ENCODE measurements at regions not wholly inside any gene's neighbourhood (a gene's known extent, or its start where the extent isn't known, plus 50 kb on each side); places are given as distances from the start of the nearest gene placed in this dataset.

- DNase-seq (ENCODE audit: low read depth), result no peak
- no peak for TF ChIP-seq CTCF (conservative IDR thresholded peaks at IDR 0.05; ENCODE audit: low read depth, low read length)
- H3K4me3 ChIP-seq (ENCODE audit: low read depth, low read length), result no peak overlapping the region
Observed at GRCh38 chr7:131261476-131261994, 66.1 kb upstream of the MKLN1 start.

- H3K4me3 ChIP-seq (ENCODE audit: low read depth, low read length), result no peak overlapping the region
- DNase-seq (ENCODE audit: low read depth), result no peak
- no peak for TF ChIP-seq CTCF (conservative IDR thresholded peaks at IDR 0.05; ENCODE audit: low read depth, low read length)
Observed at GRCh38 chr7:131265227-131265626, 62.4 kb upstream of the MKLN1 start.

GRCh38 chr7:131267631-131268030, 60.0 kb upstream of the MKLN1 start:
- no peak for DNase-seq (ENCODE audit: low read depth)
- H3K4me3 ChIP-seq (ENCODE audit: low read depth, low read length), result no peak overlapping the region
- TF ChIP-seq CTCF (conservative IDR thresholded peaks at IDR 0.05; ENCODE audit: low read depth, low read length), result no peak

GRCh38 chr7:131268906-131269305, 58.8 kb upstream of the MKLN1 start:
- TF ChIP-seq CTCF (conservative IDR thresholded peaks at IDR 0.05; ENCODE audit: low read depth, low read length), result no peak
- no peak for DNase-seq (ENCODE audit: low read depth)

GRCh38 chr7:131272086-131272485, 55.6 kb upstream of the MKLN1 start:
- no peak for TF ChIP-seq CTCF (conservative IDR thresholded peaks at IDR 0.05; ENCODE audit: low read depth, low read length)
- H3K4me3 ChIP-seq (ENCODE audit: low read depth, low read length), result no peak overlapping the region
- DNase-seq (ENCODE audit: low read depth), result no peak

More at GRCh38 chr7:131268906-131269305, 58.8 kb upstream of the MKLN1 start:
- H3K4me3 ChIP-seq (ENCODE audit: low read depth, low read length), result no peak overlapping the region

- no peak for TF ChIP-seq CTCF (conservative IDR thresholded peaks at IDR 0.05; ENCODE audit: low read depth, low read length)
- no peak overlapping the region for H3K4me3 ChIP-seq (ENCODE audit: low read depth, low read length)
- DNase-seq (ENCODE audit: low read depth), result no peak
Observed at GRCh38 chr7:131274986-131275385, 52.7 kb upstream of the MKLN1 start.

GRCh38 chr7:131276190-131276589, 51.5 kb upstream of the MKLN1 start:
- no peak for TF ChIP-seq CTCF (conservative IDR thresholded peaks at IDR 0.05; ENCODE audit: low read depth, low read length)
- DNase-seq (ENCODE audit: low read depth), result no peak
- no peak overlapping the region for H3K4me3 ChIP-seq (ENCODE audit: low read depth, low read length)
